Lower lobe of right lung (tissue), 2 donors: ENCODE measurements at regions not wholly inside any gene's neighbourhood (a gene's known extent, or its start where the extent isn't known, plus 50 kb on each side); places are given as distances from the start of the nearest gene placed in this dataset.
"Not testable (repeated sequence)": the region's sequence is repeated elsewhere in the genome, so short reads cannot be mapped to it uniquely, and the experiment has no call there.

ENCODE experiments used
- ATAC-seq, 2 donors: fragments of 200-7000 bp; cut with Tn5 transposase; one replicate each; pipeline ENCODE4 v1.9.1; 2020 to 2022; ENCODE audit warnings: mild to moderate bottlenecking in 2 of 2, moderate library complexity in 2 of 2
- DNase-seq: peaks from one replicate; pipeline ENCODE4 v3.0.0-alpha.2; 2020
- H3K27ac ChIP-seq: fragments of 200-600 bp; one replicate; pipeline ENCODE4 v1.8.0; 2022
- H3K27me3 ChIP-seq: fragments of 200-600 bp; one replicate; pipeline ENCODE4 v1.8.0; 2022; ENCODE audit warnings: low read depth
- H3K36me3 ChIP-seq: fragments of 200-600 bp; one replicate; pipeline ENCODE4 v1.8.0; 2022; ENCODE audit warnings: mild to moderate bottlenecking
- H3K4me1 ChIP-seq: fragments of 200-600 bp; one replicate; pipeline ENCODE4 v1.8.0; 2022
- H3K4me3 ChIP-seq: fragments of 200-600 bp; one replicate; pipeline ENCODE4 v1.8.0; 2022; ENCODE audit warnings: mild to moderate bottlenecking
- H3K9me3 ChIP-seq: fragments of 200-600 bp; one replicate; pipeline ENCODE4 v1.8.0; 2022
- CTCF ChIP-seq: fragments of 200-600 bp; IDR thresholded peaks from one replicate; pipeline ENCODE4 v1.8.0; 2022; ENCODE audit warnings: antibody characterized with exemption, mild to moderate bottlenecking
- intact Hi-C: fragments of 100-400 bp; cut with DNase I; formaldehyde crosslinking; loops from one replicate; pipeline ENCODE4 v1.11.0; 2022
- donor health status: DM: no; HTN: yes; CAD: no; lungs with severe emphysema.

GRCh38 chr16:52123842-52124241 lies 423.1 kb downstream of the TOX3 start:
- Histone ChIP-seq H3K9me3 (no peaks in the 10 kb centered on the region), H3K27me3 (no peaks in the 10 kb centered on the region), H3K4me1 (no peaks in the 10 kb centered on the region), H3K27ac (no peak overlapping the region), H3K36me3 (no peaks in the 10 kb centered on the region), H3K4me3 (no peak overlapping the region)
- intact Hi-C loops = no loop called here
- no peak for TF ChIP-seq CTCF
- DNase-seq (no peak), ATAC-seq (peak in 1 of 2 donors; percentile 54)

- H3K27ac ChIP-seq = no peak overlapping the region
- no peak for TF ChIP-seq CTCF
- H3K4me1 ChIP-seq = no peaks in the 10 kb centered on the region
- no peaks in the 10 kb centered on the region for H3K36me3 ChIP-seq
- H3K9me3 ChIP-seq = no peaks in the 10 kb centered on the region
- intact Hi-C loops = no loop called here
- no peak for DNase-seq
- H3K27me3 ChIP-seq = no peaks in the 10 kb centered on the region
- H3K4me3 ChIP-seq = no peak overlapping the region
- peak; percentile 49 to 77 for ATAC-seq
Observed at GRCh38 chr16:52123061-52123839, 423.7 kb downstream of the TOX3 start.

GRCh38 chr16:52117171-52117570 lies 429.8 kb downstream of the TOX3 start:
- intact Hi-C loops = no loop called here
- no peak for DNase-seq
- TF ChIP-seq CTCF = no peak
- no peaks in the 10 kb centered on the region for H3K9me3 ChIP-seq
- H3K27me3 ChIP-seq = no peaks in the 10 kb centered on the region
- H3K36me3 ChIP-seq = no peaks in the 10 kb centered on the region
- H3K27ac ChIP-seq = no peak overlapping the region
- no peak overlapping the region for H3K4me3 ChIP-seq
- ATAC-seq = no peak
- H3K4me1 ChIP-seq = peaks cover 5% of the 10 kb centered on the region

- H3K9me3 ChIP-seq = no peaks in the 10 kb centered on the region
- no peak overlapping the region for H3K27ac ChIP-seq
- H3K36me3 ChIP-seq = no peaks in the 10 kb centered on the region
- H3K4me1 ChIP-seq = peaks cover 5% of the 10 kb centered on the region
- no peak for DNase-seq
- H3K27me3 ChIP-seq = no peaks in the 10 kb centered on the region
- ATAC-seq = peak; percentile 68 to 94
- TF ChIP-seq CTCF = no peak
- intact Hi-C loops = no loop called here
- H3K4me3 ChIP-seq = no peak overlapping the region
Observed at GRCh38 chr16:52114379-52114778, 432.6 kb downstream of the TOX3 start.

- no peak for TF ChIP-seq CTCF
- no peak for ATAC-seq
- intact Hi-C loops = no loop called here
Observed at GRCh38 chr16:52113533-52114183, 433.3 kb downstream of the TOX3 start.

GRCh38 chr16:52104993-52105392 lies 441.9 kb downstream of the TOX3 start:
- H3K27ac ChIP-seq, H3K4me1 ChIP-seq, H3K9me3 ChIP-seq, H3K4me3 ChIP-seq, intact Hi-C loops, H3K27me3 ChIP-seq, ATAC-seq, H3K36me3 ChIP-seq, DNase-seq: not testable (repeated sequence)

More at GRCh38 chr16:52113533-52114183, 433.3 kb downstream of the TOX3 start:
- Histone ChIP-seq H3K4me3 (no peak overlapping the region), H3K27ac (no peak overlapping the region), H3K36me3 (no peaks in the 10 kb centered on the region), H3K27me3 (no peaks in the 10 kb centered on the region), H3K4me1 (peaks cover 5% of the 10 kb centered on the region), H3K9me3 (no peaks in the 10 kb centered on the region)
- no peak for DNase-seq
